Ascending aorta (tissue), 2 donors: ENCODE measurements at regions not wholly inside any gene's neighbourhood (a gene's known extent, or its start where the extent isn't known, plus 50 kb on each side); places are given as distances from the start of the nearest gene placed in this dataset.

ENCODE experiments used
- DNase-seq, 2 donors: peaks; one replicate each; pipeline ENCODE4 v3.0.0-alpha.2; 2019; ENCODE audit warnings: low spot score in 2 of 2
- H3K27ac ChIP-seq, 2 donors: fragments of 200-600 bp; sonication (generic); one replicate each; pipeline ENCODE4 v1.5.1; 2016 to 2017; ENCODE audit warnings: mild to moderate bottlenecking in 1 of 2
- H3K27me3 ChIP-seq: fragments of 200-600 bp; sonication (generic); one replicate; pipeline ENCODE4 v1.5.1; 2017
- H3K36me3 ChIP-seq, 2 donors: fragments of 200-600 bp; sonication (generic); one replicate each; pipeline ENCODE4 v1.5.1; 2016
- H3K4me1 ChIP-seq, 2 donors: fragments of 200-600 bp; sonication (generic); one replicate each; pipeline ENCODE4 v1.5.1; 2016 to 2017; ENCODE audit warnings: mild to moderate bottlenecking in 1 of 2
- H3K4me3 ChIP-seq, 2 donors: fragments of 200-600 bp; sonication (generic); one replicate each; pipeline ENCODE4 v1.5.1; 2016 to 2017; ENCODE audit warnings: mild to moderate bottlenecking in 1 of 2
- H3K9me3 ChIP-seq, 2 donors: fragments of 200-600 bp; sonication (generic); one replicate each; pipeline ENCODE4 v1.5.1; 2016
- CTCF ChIP-seq, 3 experiments: fragments of 200-600 bp in 2 of 3; fragments of 450-650 bp in 1 of 3; sonication (generic) in 2 of 3; IDR thresholded peaks; one replicate each; pipeline ENCODE4 v1.5.1; 2016 to 2019; ENCODE audit warnings: antibody characterized with exemption in 3 of 3, mild to moderate bottlenecking in 1 of 3, moderate library complexity in 1 of 3
- intact Hi-C: fragments of 100-400 bp; cut with DNase I; formaldehyde crosslinking; loops from one replicate; pipeline ENCODE4 v1.15.1; 2023

GRCh38 chr5:27477550-27477949 is 439.2 kb upstream of the CDH9 start:
- intact Hi-C loops = no loop called here
- no peaks in the 10 kb centered on the region for H3K36me3 ChIP-seq

GRCh38 chr5:27476356-27476988 is 438.1 kb upstream of the CDH9 start:
- TF ChIP-seq CTCF (IDR thresholded peaks at IDR 0.05) = no peak
- H3K27me3 ChIP-seq = no peaks in the 10 kb centered on the region
- intact Hi-C loops = no loop called here
- no peaks in the 10 kb centered on the region for H3K9me3 ChIP-seq
- no peak for DNase-seq
- H3K36me3 ChIP-seq = no peaks in the 10 kb centered on the region
- H3K4me3 ChIP-seq = no peak overlapping the region
- no peak overlapping the region for H3K27ac ChIP-seq
- H3K4me1 ChIP-seq = no peaks in the 10 kb centered on the region

More at GRCh38 chr5:27477550-27477949, 439.2 kb upstream of the CDH9 start:
- TF ChIP-seq CTCF (IDR thresholded peaks at IDR 0.05) = no peak
- Histone ChIP-seq H3K9me3 (no peaks in the 10 kb centered on the region), H3K27ac (no peak overlapping the region), H3K4me1 (no peaks in the 10 kb centered on the region), H3K4me3 (no peak overlapping the region), H3K27me3 (no peaks in the 10 kb centered on the region)
- DNase-seq = no peak

- Histone ChIP-seq H3K9me3 (no peaks in the 10 kb centered on the region), H3K27me3 (no peaks in the 10 kb centered on the region), H3K27ac (no peak overlapping the region), H3K36me3 (no peaks in the 10 kb centered on the region), H3K4me1 (no peaks in the 10 kb centered on the region), H3K4me3 (no peak overlapping the region)
- intact Hi-C loops = no loop called here
- no peak for DNase-seq
- TF ChIP-seq CTCF (IDR thresholded peaks at IDR 0.05) = no peak
Measured at GRCh38 chr5:27475063-27475462, 436.7 kb upstream of the CDH9 start.

GRCh38 chr5:27474395-27474794 is 436.0 kb upstream of the CDH9 start:
- intact Hi-C loops = no loop called here

GRCh38 chr5:27474047-27474309 is 435.6 kb upstream of the CDH9 start:
- no peak for DNase-seq
- H3K4me1 ChIP-seq = no peaks in the 10 kb centered on the region
- H3K9me3 ChIP-seq = no peaks in the 10 kb centered on the region
- no peak overlapping the region for H3K4me3 ChIP-seq
- H3K27ac ChIP-seq = no peak overlapping the region
- no peaks in the 10 kb centered on the region for H3K36me3 ChIP-seq
- intact Hi-C loops = no loop called here
- no peak for TF ChIP-seq CTCF (IDR thresholded peaks at IDR 0.05)
- H3K27me3 ChIP-seq = no peaks in the 10 kb centered on the region

More at GRCh38 chr5:27474395-27474794, 436.0 kb upstream of the CDH9 start:
- TF ChIP-seq CTCF (IDR thresholded peaks at IDR 0.05) = no peak
- H3K27ac ChIP-seq = no peak overlapping the region
- H3K4me1 ChIP-seq = no peaks in the 10 kb centered on the region
- no peaks in the 10 kb centered on the region for H3K9me3 ChIP-seq
- H3K36me3 ChIP-seq = no peaks in the 10 kb centered on the region
- no peak overlapping the region for H3K4me3 ChIP-seq
- H3K27me3 ChIP-seq = no peaks in the 10 kb centered on the region
- no peak for DNase-seq
